Spleen (tissue), 7 donors: ENCODE measurements at regions not wholly inside any gene's neighbourhood (a gene's known extent, or its start where the extent isn't known, plus 50 kb on each side); places are given as distances from the start of the nearest gene placed in this dataset.

Experiments
- POLR2A ChIP-seq, 3 donors: fragments of 450-650 bp; IDR thresholded peaks; one replicate each; pipeline ENCODE4 v1.5.1; 2017; ENCODE audit warnings: antibody characterized with exemption in 3 of 3, mild to moderate bottlenecking in 1 of 3
- POLR2AphosphoS5 ChIP-seq, 3 donors: sonication (generic); formaldehyde crosslinking; IDR thresholded peaks; one replicate each; pipeline ENCODE4 v1.5.1; 2017; ENCODE audit warnings: antibody characterized with exemption in 3 of 3
- TF ChIP-seq, protein P1 (sequence below), 11 experiments: fragments of 200-600 bp in 7 of 11; fragments of 450-650 bp in 4 of 11; sonication (generic) in 4 of 11; IDR thresholded peaks in 8 of 11; conservative IDR thresholded peaks in 3 of 11; 1 replicate in 7 of 11; 2 replicates in 4 of 11; pipeline versions ENCODE4 v1.4.0 to v1.8.0; 2016 to 2021; ENCODE audit warnings: antibody characterized with exemption in 11 of 11, inconsistent platforms in 4 of 11, mild to moderate bottlenecking in 1 of 11
- donor health status: DM: no; HTN: no; CAD: no; lungs with moderate emphysema.
- donor health status: DM: no; HTN: no; CAD: no.
- donor health status: DM: no; HTN: no; CAD: no.

DNA sequence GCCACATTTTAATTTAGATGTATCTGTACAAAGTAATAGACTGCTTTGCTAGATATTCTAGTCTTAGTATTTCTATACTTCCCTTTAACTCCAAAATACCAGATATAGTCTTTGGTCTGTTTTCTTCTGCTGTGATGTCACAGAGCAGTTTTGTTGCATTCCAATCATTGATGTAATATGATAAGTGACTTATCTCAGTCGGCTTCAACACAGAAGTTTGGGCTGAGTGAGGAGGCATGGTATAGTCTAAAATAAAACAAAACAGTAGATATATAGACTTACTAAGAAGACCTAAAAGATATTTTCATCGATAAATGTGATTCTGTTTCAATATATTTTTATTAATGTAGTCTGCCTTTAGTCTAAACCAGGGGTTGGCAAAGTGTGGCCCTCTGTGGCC, 169.9 kb downstream of the DCK start:
- TF ChIP-seq POLR2A (IDR thresholded peaks at IDR 0.05) (no peak), POLR2AphosphoS5 (IDR thresholded peaks at IDR 0.05) (no peak)
- TF ChIP-seq, protein P1, sequence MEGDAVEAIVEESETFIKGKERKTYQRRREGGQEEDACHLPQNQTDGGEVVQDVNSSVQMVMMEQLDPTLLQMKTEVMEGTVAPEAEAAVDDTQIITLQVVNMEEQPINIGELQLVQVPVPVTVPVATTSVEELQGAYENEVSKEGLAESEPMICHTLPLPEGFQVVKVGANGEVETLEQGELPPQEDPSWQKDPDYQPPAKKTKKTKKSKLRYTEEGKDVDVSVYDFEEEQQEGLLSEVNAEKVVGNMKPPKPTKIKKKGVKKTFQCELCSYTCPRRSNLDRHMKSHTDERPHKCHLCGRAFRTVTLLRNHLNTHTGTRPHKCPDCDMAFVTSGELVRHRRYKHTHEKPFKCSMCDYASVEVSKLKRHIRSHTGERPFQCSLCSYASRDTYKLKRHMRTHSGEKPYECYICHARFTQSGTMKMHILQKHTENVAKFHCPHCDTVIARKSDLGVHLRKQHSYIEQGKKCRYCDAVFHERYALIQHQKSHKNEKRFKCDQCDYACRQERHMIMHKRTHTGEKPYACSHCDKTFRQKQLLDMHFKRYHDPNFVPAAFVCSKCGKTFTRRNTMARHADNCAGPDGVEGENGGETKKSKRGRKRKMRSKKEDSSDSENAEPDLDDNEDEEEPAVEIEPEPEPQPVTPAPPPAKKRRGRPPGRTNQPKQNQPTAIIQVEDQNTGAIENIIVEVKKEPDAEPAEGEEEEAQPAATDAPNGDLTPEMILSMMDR (IDR thresholded peaks at IDR 0.05 in 8 of 11, conservative IDR thresholded peaks at IDR 0.05 in 3 of 11): no peak
